ENCODE measurements at regions not wholly inside any gene's neighbourhood (a gene's known extent, or its start where the extent isn't known, plus 50 kb on each side); places are given as distances from the start of the nearest gene placed in this dataset.

DNA sequence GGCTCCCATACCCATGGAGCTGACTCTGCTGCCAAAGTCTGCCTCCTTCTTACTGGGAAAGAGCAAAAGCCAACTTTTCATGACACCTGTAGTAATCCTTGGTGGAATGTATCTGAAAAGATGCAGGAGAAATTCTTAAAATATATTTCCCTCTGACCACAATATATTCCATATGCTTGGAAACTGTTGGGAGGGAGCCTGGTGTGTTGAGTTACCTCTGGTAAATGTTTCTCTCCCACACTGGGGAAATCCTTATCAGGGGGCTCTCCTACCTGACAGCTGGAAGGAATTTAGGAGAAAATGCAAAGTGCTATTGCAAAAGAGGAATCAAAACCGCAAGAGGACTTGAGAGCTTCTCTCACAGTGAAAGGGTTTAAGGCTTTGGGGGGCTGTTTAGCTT lies 139.4 kb downstream of the TBX5 start:
- Histone ChIP-seq H4K20me1 (ENCODE audit: control insufficient read depth, insufficient read depth, low read depth, low read length) (no peaks in the 10 kb centered on the region), H3K27me3 (ENCODE audit: control insufficient read depth, low read length) (no peaks in the 10 kb centered on the region), H3K4me3 (ENCODE audit: low read length) (no peak overlapping the region), H3K79me2 (ENCODE audit: control insufficient read depth, low read length) (no peaks in the 10 kb centered on the region), H3K27ac (ENCODE audit: low read depth, low read length) (no peak overlapping the region), H3K4me2 (ENCODE audit: low read length) (no peak overlapping the region), H3K9me2 (replicated peaks; ENCODE audit: control insufficient read depth, low read length) (no peaks in the 10 kb centered on the region), H3K36me3 (ENCODE audit: control insufficient read depth, low read length) (no peaks in the 10 kb centered on the region), H3F3A (ENCODE audit: control insufficient read depth, insufficient read depth) (no peaks in the 10 kb centered on the region), H3K9me3 (ENCODE audit: control insufficient read depth, insufficient read depth, low read length) (no peaks in the 10 kb centered on the region), H3K4me1 (ENCODE audit: control insufficient read depth, low read length) (no peaks in the 10 kb centered on the region)
- TF ChIP-seq, protein P1, sequence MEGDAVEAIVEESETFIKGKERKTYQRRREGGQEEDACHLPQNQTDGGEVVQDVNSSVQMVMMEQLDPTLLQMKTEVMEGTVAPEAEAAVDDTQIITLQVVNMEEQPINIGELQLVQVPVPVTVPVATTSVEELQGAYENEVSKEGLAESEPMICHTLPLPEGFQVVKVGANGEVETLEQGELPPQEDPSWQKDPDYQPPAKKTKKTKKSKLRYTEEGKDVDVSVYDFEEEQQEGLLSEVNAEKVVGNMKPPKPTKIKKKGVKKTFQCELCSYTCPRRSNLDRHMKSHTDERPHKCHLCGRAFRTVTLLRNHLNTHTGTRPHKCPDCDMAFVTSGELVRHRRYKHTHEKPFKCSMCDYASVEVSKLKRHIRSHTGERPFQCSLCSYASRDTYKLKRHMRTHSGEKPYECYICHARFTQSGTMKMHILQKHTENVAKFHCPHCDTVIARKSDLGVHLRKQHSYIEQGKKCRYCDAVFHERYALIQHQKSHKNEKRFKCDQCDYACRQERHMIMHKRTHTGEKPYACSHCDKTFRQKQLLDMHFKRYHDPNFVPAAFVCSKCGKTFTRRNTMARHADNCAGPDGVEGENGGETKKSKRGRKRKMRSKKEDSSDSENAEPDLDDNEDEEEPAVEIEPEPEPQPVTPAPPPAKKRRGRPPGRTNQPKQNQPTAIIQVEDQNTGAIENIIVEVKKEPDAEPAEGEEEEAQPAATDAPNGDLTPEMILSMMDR (IDR thresholded peaks at IDR 0.05; ENCODE audit: low read depth, low read length, poor library complexity, severe bottlenecking), result no peak
- no peak for TF ChIP-seq EZH2phosphoT487 (IDR thresholded peaks at IDR 0.05; ENCODE audit: borderline replicate concordance, low read length)

DNA sequence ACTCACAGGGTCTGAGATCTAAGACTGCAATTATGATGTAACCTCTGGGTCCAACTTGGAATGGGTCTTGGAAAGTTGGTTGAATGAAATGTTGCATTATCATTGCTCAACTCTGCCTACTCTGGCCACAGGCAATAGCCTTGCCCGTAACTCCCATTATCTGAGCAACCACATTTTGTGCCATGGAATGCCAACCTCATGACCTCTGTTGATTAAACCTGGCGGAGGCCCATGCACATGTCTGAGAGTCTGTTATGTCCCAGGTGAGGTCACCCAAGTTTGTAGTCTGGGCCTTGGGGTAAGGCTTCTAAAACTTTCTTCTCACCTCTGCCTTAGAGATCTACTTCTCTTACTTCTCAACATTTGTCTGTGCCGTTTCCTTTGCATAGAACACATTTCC lies 140.9 kb downstream of the TBX5 start:
- Histone ChIP-seq H3K9me2 (replicated peaks; ENCODE audit: control insufficient read depth, low read length) (no peaks in the 10 kb centered on the region), H3K36me3 (ENCODE audit: control insufficient read depth, low read length) (no peaks in the 10 kb centered on the region), H3K9me3 (ENCODE audit: control insufficient read depth, insufficient read depth, low read length) (no peaks in the 10 kb centered on the region), H3F3A (ENCODE audit: control insufficient read depth, insufficient read depth) (no peaks in the 10 kb centered on the region), H3K27ac (ENCODE audit: low read depth, low read length) (no peak overlapping the region), H4K20me1 (ENCODE audit: control insufficient read depth, insufficient read depth, low read depth, low read length) (no peaks in the 10 kb centered on the region), H3K79me2 (ENCODE audit: control insufficient read depth, low read length) (no peaks in the 10 kb centered on the region), H3K4me1 (ENCODE audit: control insufficient read depth, low read length) (no peaks in the 10 kb centered on the region), H3K27me3 (ENCODE audit: control insufficient read depth, low read length) (no peaks in the 10 kb centered on the region), H3K4me2 (ENCODE audit: low read length) (no peak overlapping the region), H3K4me3 (ENCODE audit: low read length) (no peak overlapping the region)
- no peak for TF ChIP-seq EZH2phosphoT487 (IDR thresholded peaks at IDR 0.05; ENCODE audit: borderline replicate concordance, low read length)
- TF ChIP-seq, protein P1 (IDR thresholded peaks at IDR 0.05; ENCODE audit: low read depth, low read length, poor library complexity, severe bottlenecking), result no peak

DNA sequence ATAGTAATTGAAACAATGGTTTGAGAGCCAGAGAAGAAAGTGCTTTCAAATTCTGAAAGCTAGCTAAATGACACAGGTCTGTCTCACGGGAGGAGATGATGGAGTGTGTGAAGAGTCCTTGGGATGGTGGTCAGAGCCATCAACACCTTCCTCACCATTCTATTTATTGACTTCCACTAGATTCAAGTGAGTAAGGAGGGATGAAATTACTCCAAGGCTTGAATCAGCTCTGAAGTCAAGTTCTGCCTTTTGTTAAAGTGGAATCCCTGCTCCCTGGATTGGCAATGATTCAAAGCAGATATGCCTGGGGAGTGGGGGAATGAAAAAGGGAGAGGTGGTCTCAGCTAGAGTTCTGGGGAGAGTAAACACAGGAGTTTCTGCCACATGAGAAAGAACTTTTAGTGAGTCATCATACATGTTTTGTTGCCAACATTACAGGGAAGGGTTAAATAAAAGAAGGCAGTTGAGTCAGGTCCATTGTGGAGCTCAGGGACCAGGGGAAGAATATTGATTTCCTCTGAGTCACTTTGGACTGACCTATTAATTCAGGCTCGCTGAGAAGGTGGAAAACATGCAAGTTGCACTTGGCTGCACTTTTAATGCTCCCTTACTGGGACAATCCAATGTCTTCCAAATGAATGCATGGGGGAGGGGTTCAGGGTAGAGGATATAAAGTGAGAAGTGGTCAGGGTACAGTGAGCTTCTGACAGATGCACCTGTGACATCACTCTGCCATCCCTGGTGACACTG lies 142.7 kb downstream of the TBX5 start:
- H3K9me3 ChIP-seq (ENCODE audit: control insufficient read depth, insufficient read depth, low read length), result no peaks in the 10 kb centered on the region
- no peaks in the 10 kb centered on the region for H3F3A ChIP-seq (ENCODE audit: control insufficient read depth, insufficient read depth)
- no peaks in the 10 kb centered on the region for H3K36me3 ChIP-seq (ENCODE audit: control insufficient read depth, low read length)
- TF ChIP-seq, protein P1 (IDR thresholded peaks at IDR 0.05; ENCODE audit: low read depth, low read length, poor library complexity, severe bottlenecking), result no peak
- TF ChIP-seq EZH2phosphoT487 (IDR thresholded peaks at IDR 0.05; ENCODE audit: borderline replicate concordance, low read length), result no peak
- H4K20me1 ChIP-seq (ENCODE audit: control insufficient read depth, insufficient read depth, low read depth, low read length), result no peaks in the 10 kb centered on the region
- H3K9me2 ChIP-seq (replicated peaks; ENCODE audit: control insufficient read depth, low read length), result no peaks in the 10 kb centered on the region
- no peaks in the 10 kb centered on the region for H3K79me2 ChIP-seq (ENCODE audit: control insufficient read depth, low read length)
- no peak overlapping the region for H3K4me3 ChIP-seq (ENCODE audit: low read length)
- no peak overlapping the region for H3K27ac ChIP-seq (ENCODE audit: low read depth, low read length)
- H3K27me3 ChIP-seq (ENCODE audit: control insufficient read depth, low read length), result no peaks in the 10 kb centered on the region
- H3K4me1 ChIP-seq (ENCODE audit: control insufficient read depth, low read length), result no peaks in the 10 kb centered on the region
- H3K4me2 ChIP-seq (ENCODE audit: low read length), result no peak overlapping the region

All from DOHH2 (cell line).